ENCODE measurements at regions not wholly inside any gene's neighbourhood (a gene's known extent, or its start where the extent isn't known, plus 50 kb on each side); places are given as distances from the start of the nearest gene placed in this dataset.

- TF ChIP-seq POLR2A (IDR thresholded peaks at IDR 0.05) = no peak
- TF ChIP-seq CTCF (IDR thresholded peaks at IDR 0.05) = no peak
These were observed 231.7 kb upstream of the GATB start for GRCh38 chr4:151992332-151993154.

All from esophagus squamous epithelium (tissue), 4 donors.